Ascending aorta (tissue), 2 donors: ENCODE measurements at regions not wholly inside any gene's neighbourhood (a gene's known extent, or its start where the extent isn't known, plus 50 kb on each side); places are given as distances from the start of the nearest gene placed in this dataset.

Source experiments
- DNase-seq, 2 donors: peaks; one replicate each; pipeline ENCODE4 v3.0.0-alpha.2; 2019; ENCODE audit warnings: low spot score in 2 of 2
- H3K27ac ChIP-seq, 2 donors: fragments of 200-600 bp; sonication (generic); one replicate each; pipeline ENCODE4 v1.5.1; 2016 to 2017; ENCODE audit warnings: mild to moderate bottlenecking in 1 of 2
- H3K27me3 ChIP-seq: fragments of 200-600 bp; sonication (generic); one replicate; pipeline ENCODE4 v1.5.1; 2017
- H3K36me3 ChIP-seq, 2 donors: fragments of 200-600 bp; sonication (generic); one replicate each; pipeline ENCODE4 v1.5.1; 2016
- H3K4me1 ChIP-seq, 2 donors: fragments of 200-600 bp; sonication (generic); one replicate each; pipeline ENCODE4 v1.5.1; 2016 to 2017; ENCODE audit warnings: mild to moderate bottlenecking in 1 of 2
- H3K4me3 ChIP-seq, 2 donors: fragments of 200-600 bp; sonication (generic); one replicate each; pipeline ENCODE4 v1.5.1; 2016 to 2017; ENCODE audit warnings: mild to moderate bottlenecking in 1 of 2
- H3K9me3 ChIP-seq, 2 donors: fragments of 200-600 bp; sonication (generic); one replicate each; pipeline ENCODE4 v1.5.1; 2016
- CTCF ChIP-seq, 3 experiments: fragments of 200-600 bp in 2 of 3; fragments of 450-650 bp in 1 of 3; sonication (generic) in 2 of 3; IDR thresholded peaks; one replicate each; pipeline ENCODE4 v1.5.1; 2016 to 2019; ENCODE audit warnings: antibody characterized with exemption in 3 of 3, mild to moderate bottlenecking in 1 of 3, moderate library complexity in 1 of 3
- intact Hi-C: fragments of 100-400 bp; cut with DNase I; formaldehyde crosslinking; loops from one replicate; pipeline ENCODE4 v1.15.1; 2023

GRCh38 chr4:66959207-66959606 lies 586.1 kb downstream of the CENPC start:
- H3K4me1 ChIP-seq: no peaks in the 10 kb centered on the region
- DNase-seq: no peak
- intact Hi-C loops: no loop called here
- no peaks in the 10 kb centered on the region for H3K36me3 ChIP-seq
- TF ChIP-seq CTCF (IDR thresholded peaks at IDR 0.05): no peak
- no peaks in the 10 kb centered on the region for H3K9me3 ChIP-seq
- no peaks in the 10 kb centered on the region for H3K27me3 ChIP-seq
- no peak overlapping the region for H3K27ac ChIP-seq
- H3K4me3 ChIP-seq: no peak overlapping the region

DNA sequence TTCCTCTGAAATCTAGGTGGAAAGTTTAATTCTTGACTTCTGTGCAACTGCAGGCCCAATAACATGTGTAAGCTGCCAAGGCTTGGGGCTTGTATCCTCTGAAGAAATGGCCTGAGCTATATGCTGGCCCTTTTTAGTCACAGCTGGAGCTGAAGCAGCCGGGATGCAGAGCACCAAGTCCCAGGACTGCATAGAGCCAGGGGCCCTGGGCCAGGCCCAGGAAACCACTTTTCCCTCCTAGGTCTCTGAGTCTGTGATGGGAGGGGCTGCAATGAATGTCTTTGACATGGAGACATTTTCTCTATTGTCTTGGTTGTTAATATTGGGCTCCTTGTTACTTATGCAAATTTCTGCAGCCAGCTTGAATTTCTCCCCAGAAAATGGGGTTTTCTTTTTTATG lies 588.5 kb downstream of the CENPC start:
- DNase-seq: no peak
- Histone ChIP-seq H3K4me3 (no peak overlapping the region), H3K36me3 (no peaks in the 10 kb centered on the region), H3K4me1 (no peaks in the 10 kb centered on the region), H3K27me3 (no peaks in the 10 kb centered on the region), H3K9me3 (no peaks in the 10 kb centered on the region), H3K27ac (no peak overlapping the region)
- intact Hi-C loops: no loop called here
- TF ChIP-seq CTCF (IDR thresholded peaks at IDR 0.05): no peak

DNA sequence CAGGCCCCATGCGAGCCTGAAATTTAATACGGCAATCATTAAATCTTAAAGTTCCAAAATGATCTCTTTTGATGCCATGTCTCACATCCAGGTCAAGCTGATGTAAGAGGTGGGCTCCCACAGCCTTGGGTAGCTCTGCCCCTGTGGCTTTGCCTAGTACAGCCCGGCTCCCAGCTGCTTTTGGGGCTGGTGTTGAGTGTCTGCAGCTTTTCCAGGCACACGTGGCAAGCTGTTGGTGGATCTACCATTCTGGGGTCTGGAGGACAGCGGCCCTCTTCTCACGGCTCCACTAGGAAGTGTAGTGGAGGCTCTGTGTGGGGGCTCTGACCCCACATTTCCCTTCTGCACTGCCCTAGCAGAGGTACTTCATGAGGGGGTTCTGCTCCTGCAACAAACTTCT lies 588.9 kb downstream of the CENPC start:
- no peaks in the 10 kb centered on the region for H3K36me3 ChIP-seq
- H3K4me1 ChIP-seq: no peaks in the 10 kb centered on the region
- no peak for TF ChIP-seq CTCF (IDR thresholded peaks at IDR 0.05)
- no peak overlapping the region for H3K4me3 ChIP-seq
- H3K9me3 ChIP-seq: no peaks in the 10 kb centered on the region
- no peaks in the 10 kb centered on the region for H3K27me3 ChIP-seq
- H3K27ac ChIP-seq: no peak overlapping the region
- DNase-seq: no peak
- intact Hi-C loops: no loop called here

- Histone ChIP-seq H3K27ac (no peak overlapping the region), H3K27me3 (no peaks in the 10 kb centered on the region), H3K9me3 (no peaks in the 10 kb centered on the region), H3K36me3 (no peaks in the 10 kb centered on the region), H3K4me3 (no peak overlapping the region), H3K4me1 (no peaks in the 10 kb centered on the region)
- no peak for TF ChIP-seq CTCF (IDR thresholded peaks at IDR 0.05)
- DNase-seq: no peak
- intact Hi-C loops: no loop called here
These were observed 589.5 kb downstream of the CENPC start for GRCh38 chr4:66955784-66956183.

DNA sequence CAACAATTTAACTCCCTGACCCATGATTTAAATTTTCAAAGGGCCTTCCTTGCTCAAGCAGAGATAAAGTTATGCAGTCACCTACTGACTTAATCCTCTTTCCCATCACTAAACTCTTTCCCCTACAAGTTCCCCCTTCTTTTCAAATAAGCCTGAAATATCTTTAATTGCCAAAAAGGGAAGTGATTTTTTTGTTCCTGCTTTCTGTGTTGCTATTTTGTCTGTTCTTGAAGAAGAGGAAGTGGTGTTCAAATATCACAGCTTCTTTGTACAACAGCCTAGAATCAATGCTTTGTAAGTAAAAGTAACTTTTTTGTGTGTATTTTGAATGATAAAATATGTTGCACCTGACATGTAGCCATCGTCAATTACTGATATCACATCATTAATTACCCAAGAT lies 595.9 kb downstream of the CENPC start:
- intact Hi-C loops: loop anchor here (5.0 kb wide), 1 partner anchor 217 kb away; no protein-coding TSS in a partner anchor
- no peaks in the 10 kb centered on the region for H3K9me3 ChIP-seq
- no peaks in the 10 kb centered on the region for H3K36me3 ChIP-seq
- no peak overlapping the region for H3K27ac ChIP-seq
- no peak overlapping the region for H3K4me3 ChIP-seq
- no peak for TF ChIP-seq CTCF (IDR thresholded peaks at IDR 0.05)
- DNase-seq: no peak
- no peaks in the 10 kb centered on the region for H3K27me3 ChIP-seq
- H3K4me1 ChIP-seq: no peaks in the 10 kb centered on the region

DNA sequence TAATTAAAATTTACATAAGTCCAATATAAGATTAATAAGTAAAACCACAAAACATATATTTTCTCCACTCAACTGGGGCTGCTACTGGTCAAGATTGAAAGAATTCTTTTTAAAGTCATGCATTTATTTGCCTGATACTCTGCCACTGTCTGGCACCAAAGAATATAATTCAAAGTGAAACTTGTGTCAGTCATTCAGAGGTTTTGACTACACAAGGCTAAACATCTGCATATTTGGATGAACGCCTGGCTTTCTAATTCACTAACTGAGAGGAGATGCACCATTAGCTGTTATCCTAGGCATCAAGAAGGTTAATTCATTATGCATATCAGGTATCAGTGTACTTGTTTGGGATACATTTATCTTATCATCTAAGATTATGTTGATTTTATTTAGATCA lies 598.5 kb downstream of the CENPC start:
- intact Hi-C loops: loop anchor here (5.0 kb wide), 1 partner anchor 214 kb away; no protein-coding TSS in a partner anchor
- H3K27me3 ChIP-seq: no peaks in the 10 kb centered on the region
- no peak for DNase-seq
- TF ChIP-seq CTCF (IDR thresholded peaks at IDR 0.05): no peak
- no peak overlapping the region for H3K4me3 ChIP-seq
- H3K27ac ChIP-seq: no peak overlapping the region
- no peaks in the 10 kb centered on the region for H3K36me3 ChIP-seq
- no peaks in the 10 kb centered on the region for H3K9me3 ChIP-seq
- H3K4me1 ChIP-seq: no peaks in the 10 kb centered on the region
